SK-N-SH treated with all-trans-retinoic acid at 6 μM for 48 hours (cell line): ENCODE measurements at regions not wholly inside any gene's neighbourhood (a gene's known extent, or its start where the extent isn't known, plus 50 kb on each side); places are given as distances from the start of the nearest gene placed in this dataset.

Experiments used
- ATAC-seq: fragments of 200-7000 bp; cut with Tn5 transposase; 3 replicates; pipeline ENCODE4 v1.9.1; 2020; ENCODE audit warnings: mild to moderate bottlenecking, moderate library complexity
- BACH2 ChIP-seq: fragments of 250-450 bp; sonication (Bioruptor Pico); IDR thresholded peaks from 2 replicates; pipeline ENCODE4 v1.9.0; 2021; ENCODE audit warnings: mild to moderate bottlenecking, borderline replicate concordance
- CSDC2 ChIP-seq: fragments of 250-450 bp; sonication (Bioruptor Pico); IDR thresholded peaks from 2 replicates; pipeline ENCODE4 v1.5.0; 2020; ENCODE audit warnings: mild to moderate bottlenecking, moderate library complexity
- ESRRG ChIP-seq: fragments of 250-450 bp; sonication (Bioruptor Pico); IDR thresholded peaks from 2 replicates; pipeline ENCODE4 v1.6.1; 2021; ENCODE audit warnings: mild to moderate bottlenecking
- GLIS3 ChIP-seq: fragments of 250-450 bp; sonication (Bioruptor Pico); IDR thresholded peaks from 2 replicates; pipeline ENCODE4 v1.5.0; 2020; ENCODE audit warnings: mild to moderate bottlenecking, moderate library complexity
- ISL1 ChIP-seq: fragments of 250-450 bp; sonication (Bioruptor Pico); IDR thresholded peaks from 2 replicates; pipeline ENCODE4 v2.1.2; 2022; ENCODE audit warnings: mild to moderate bottlenecking, moderate library complexity
- OSR1 ChIP-seq: fragments of 250-450 bp; sonication (Bioruptor Pico); IDR thresholded peaks from 2 replicates; pipeline ENCODE4 v1.8.0; 2022; ENCODE audit warnings: moderate library complexity, mild to moderate bottlenecking, inconsistent platforms
- PPARA ChIP-seq: fragments of 250-450 bp; sonication (Bioruptor Pico); IDR thresholded peaks from 2 replicates; pipeline ENCODE4 v1.5.0; 2020; ENCODE audit warnings: mild to moderate bottlenecking, borderline replicate concordance
- SNAI2 ChIP-seq: fragments of 250-450 bp; sonication (Bioruptor Pico); IDR thresholded peaks from 2 replicates; pipeline ENCODE4 v1.5.0; 2020; ENCODE audit warnings: mild to moderate bottlenecking, moderate library complexity
- TCF4 ChIP-seq: fragments of 250-450 bp; sonication (Bioruptor Pico); IDR thresholded peaks from 2 replicates; pipeline ENCODE4 v1.8.0; 2021; ENCODE audit warnings: mild to moderate bottlenecking, moderate library complexity, borderline replicate concordance
- TOX ChIP-seq: fragments of 250-450 bp; sonication (Bioruptor Pico); IDR thresholded peaks from 2 replicates; pipeline ENCODE4 v1.8.0; 2021; ENCODE audit warnings: mild to moderate bottlenecking, moderate library complexity, borderline replicate concordance
- ZC3H10 ChIP-seq: fragments of 250-450 bp; sonication (Bioruptor Pico); IDR thresholded peaks from 2 replicates; pipeline ENCODE4 v1.5.1; 2021; ENCODE audit warnings: mild to moderate bottlenecking, moderate library complexity
- ZFP3 ChIP-seq: fragments of 250-450 bp; sonication (Bioruptor Pico); IDR thresholded peaks from 2 replicates; pipeline ENCODE4 v1.5.0; 2020; ENCODE audit warnings: mild to moderate bottlenecking, moderate library complexity
- ZFP30 ChIP-seq: fragments of 450-650 bp; formaldehyde crosslinking; IDR thresholded peaks from 2 replicates; pipeline ENCODE4 v1.5.0; 2022; ENCODE audit warnings: mild to moderate bottlenecking, moderate library complexity
- ZNF565 ChIP-seq: fragments of 450-650 bp; formaldehyde crosslinking; conservative IDR thresholded peaks from 2 replicates; pipeline ENCODE4 v1.5.0; 2020; ENCODE audit warnings: low read depth, mild to moderate bottlenecking, moderate library complexity
- ZNF70 ChIP-seq: fragments of 450-650 bp; formaldehyde crosslinking; IDR thresholded peaks from 2 replicates; pipeline ENCODE4 v1.5.0; 2020; ENCODE audit warnings: mild to moderate bottlenecking, moderate library complexity
- ZNF8 ChIP-seq: fragments of 450-650 bp; formaldehyde crosslinking; IDR thresholded peaks from 2 replicates; pipeline ENCODE4 v1.5.0; 2020; ENCODE audit warnings: mild to moderate bottlenecking, moderate library complexity
- TF ChIP-seq, protein P1 (sequence below): fragments of 250-450 bp; sonication (Bioruptor Pico); IDR thresholded peaks from 2 replicates; pipeline ENCODE4 v1.5.1; 2021; ENCODE audit warnings: mild to moderate bottlenecking, moderate library complexity
- TF ChIP-seq, protein P2 (sequence below): fragments of 250-450 bp; sonication (Bioruptor Pico); IDR thresholded peaks from 2 replicates; pipeline ENCODE4 v1.5.1; 2020; ENCODE audit warnings: low read depth, mild to moderate bottlenecking, moderate library complexity
- TF ChIP-seq, protein P3 (sequence below): fragments of 250-450 bp; sonication (Bioruptor Pico); IDR thresholded peaks from 2 replicates; pipeline ENCODE4 v1.5.0; 2020; ENCODE audit warnings: mild to moderate bottlenecking, moderate library complexity
- TF ChIP-seq, protein P4 (sequence below): fragments of 250-450 bp; sonication (Bioruptor Pico); IDR thresholded peaks from 2 replicates; pipeline ENCODE4 v1.8.0; 2020; ENCODE audit warnings: mild to moderate bottlenecking, moderate library complexity, borderline replicate concordance

DNA sequence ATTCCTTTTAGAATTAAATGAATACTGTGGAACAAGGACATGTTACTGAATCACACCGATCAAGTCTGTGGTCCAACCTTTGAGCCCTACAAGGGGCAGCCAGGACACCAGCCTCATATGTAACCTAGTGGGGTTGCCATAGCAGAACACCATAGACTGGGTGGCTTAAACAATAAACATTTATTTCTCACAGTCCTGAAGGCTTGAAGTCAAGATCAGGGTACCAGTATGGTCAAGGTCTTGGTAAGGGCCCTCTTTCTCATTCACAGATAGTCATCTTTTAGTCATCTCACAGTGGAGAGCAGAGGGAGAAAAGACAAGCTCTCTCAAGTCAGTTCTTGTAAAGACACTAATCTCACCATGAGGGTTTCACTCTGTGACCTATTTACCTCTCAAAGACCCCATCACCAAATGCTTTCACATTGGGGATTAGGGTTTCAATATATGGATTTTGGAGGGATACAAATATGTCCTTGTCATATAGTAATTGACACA lies 422.5 kb downstream of the GADD45G start (continued):
- TF ChIP-seq, protein P1, sequence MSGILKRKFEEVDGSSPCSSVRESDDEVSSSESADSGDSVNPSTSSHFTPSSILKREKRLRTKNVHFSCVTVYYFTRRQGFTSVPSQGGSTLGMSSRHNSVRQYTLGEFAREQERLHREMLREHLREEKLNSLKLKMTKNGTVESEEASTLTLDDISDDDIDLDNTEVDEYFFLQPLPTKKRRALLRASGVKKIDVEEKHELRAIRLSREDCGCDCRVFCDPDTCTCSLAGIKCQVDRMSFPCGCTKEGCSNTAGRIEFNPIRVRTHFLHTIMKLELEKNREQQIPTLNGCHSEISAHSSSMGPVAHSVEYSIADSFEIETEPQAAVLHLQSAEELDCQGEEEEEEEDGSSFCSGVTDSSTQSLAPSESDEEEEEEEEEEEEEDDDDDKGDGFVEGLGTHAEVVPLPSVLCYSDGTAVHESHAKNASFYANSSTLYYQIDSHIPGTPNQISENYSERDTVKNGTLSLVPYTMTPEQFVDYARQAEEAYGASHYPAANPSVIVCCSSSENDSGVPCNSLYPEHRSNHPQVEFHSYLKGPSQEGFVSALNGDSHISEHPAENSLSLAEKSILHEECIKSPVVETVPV = no peak
- TF ChIP-seq CSDC2 (no peak), ZC3H10 (CRISPR knock-in tag) (no peak), ZNF70 (CRISPR knock-in tag) (no peak), SNAI2 (no peak)
- TF ChIP-seq, protein P2, sequence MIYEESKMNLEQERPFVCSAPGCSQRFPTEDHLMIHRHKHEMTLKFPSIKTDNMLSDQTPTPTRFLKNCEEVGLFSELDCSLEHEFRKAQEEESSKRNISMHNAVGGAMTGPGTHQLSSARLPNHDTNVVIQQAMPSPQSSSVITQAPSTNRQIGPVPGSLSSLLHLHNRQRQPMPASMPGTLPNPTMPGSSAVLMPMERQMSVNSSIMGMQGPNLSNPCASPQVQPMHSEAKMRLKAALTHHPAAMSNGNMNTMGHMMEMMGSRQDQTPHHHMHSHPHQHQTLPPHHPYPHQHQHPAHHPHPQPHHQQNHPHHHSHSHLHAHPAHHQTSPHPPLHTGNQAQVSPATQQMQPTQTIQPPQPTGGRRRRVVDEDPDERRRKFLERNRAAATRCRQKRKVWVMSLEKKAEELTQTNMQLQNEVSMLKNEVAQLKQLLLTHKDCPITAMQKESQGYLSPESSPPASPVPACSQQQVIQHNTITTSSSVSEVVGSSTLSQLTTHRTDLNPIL (CRISPR knock-in tag) = no peak
- TF ChIP-seq, all 23 proteins: peak for 0

DNA sequence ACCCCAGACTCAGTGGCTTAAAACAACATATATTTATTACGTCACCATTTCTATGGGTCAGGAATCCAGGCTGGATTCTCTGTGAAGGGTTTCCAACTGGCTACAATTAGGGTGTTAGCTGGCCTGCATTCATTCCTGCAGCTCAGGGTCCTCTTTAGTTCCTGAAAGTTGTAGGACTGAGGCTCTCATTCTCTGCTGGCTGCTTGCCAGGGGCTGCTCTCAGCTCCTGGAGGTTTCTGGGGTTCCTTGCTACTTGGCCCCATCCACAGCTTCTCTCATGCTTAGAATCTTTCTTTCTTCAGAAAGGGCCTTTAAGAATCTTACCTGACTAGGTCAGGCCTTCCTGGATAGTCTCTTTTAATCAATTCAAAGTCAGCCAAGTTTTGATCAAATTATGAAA lies 424.6 kb downstream of the GADD45G start:
- ATAC-seq = no peak
- TF ChIP-seq GLIS3 (CRISPR knock-in tag) (no peak), OSR1 (no peak), CSDC2 (no peak), ZFP30 (no peak), TCF4 (CRISPR knock-in tag) (no peak), PPARA (no peak), TOX (CRISPR knock-in tag) (no peak), ZNF8 (CRISPR knock-in tag) (no peak), ZNF70 (CRISPR knock-in tag) (no peak), BACH2 (no peak), ZC3H10 (CRISPR knock-in tag) (no peak)
- TF ChIP-seq, protein P1 = no peak
- TF ChIP-seq, protein P2 (CRISPR knock-in tag) = no peak
- TF ChIP-seq, protein P3, sequence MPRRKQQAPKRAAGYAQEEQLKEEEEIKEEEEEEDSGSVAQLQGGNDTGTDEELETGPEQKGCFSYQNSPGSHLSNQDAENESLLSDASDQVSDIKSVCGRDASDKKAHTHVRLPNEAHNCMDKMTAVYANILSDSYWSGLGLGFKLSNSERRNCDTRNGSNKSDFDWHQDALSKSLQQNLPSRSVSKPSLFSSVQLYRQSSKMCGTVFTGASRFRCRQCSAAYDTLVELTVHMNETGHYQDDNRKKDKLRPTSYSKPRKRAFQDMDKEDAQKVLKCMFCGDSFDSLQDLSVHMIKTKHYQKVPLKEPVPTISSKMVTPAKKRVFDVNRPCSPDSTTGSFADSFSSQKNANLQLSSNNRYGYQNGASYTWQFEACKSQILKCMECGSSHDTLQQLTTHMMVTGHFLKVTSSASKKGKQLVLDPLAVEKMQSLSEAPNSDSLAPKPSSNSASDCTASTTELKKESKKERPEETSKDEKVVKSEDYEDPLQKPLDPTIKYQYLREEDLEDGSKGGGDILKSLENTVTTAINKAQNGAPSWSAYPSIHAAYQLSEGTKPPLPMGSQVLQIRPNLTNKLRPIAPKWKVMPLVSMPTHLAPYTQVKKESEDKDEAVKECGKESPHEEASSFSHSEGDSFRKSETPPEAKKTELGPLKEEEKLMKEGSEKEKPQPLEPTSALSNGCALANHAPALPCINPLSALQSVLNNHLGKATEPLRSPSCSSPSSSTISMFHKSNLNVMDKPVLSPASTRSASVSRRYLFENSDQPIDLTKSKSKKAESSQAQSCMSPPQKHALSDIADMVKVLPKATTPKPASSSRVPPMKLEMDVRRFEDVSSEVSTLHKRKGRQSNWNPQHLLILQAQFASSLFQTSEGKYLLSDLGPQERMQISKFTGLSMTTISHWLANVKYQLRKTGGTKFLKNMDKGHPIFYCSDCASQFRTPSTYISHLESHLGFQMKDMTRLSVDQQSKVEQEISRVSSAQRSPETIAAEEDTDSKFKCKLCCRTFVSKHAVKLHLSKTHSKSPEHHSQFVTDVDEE = no peak

DNA sequence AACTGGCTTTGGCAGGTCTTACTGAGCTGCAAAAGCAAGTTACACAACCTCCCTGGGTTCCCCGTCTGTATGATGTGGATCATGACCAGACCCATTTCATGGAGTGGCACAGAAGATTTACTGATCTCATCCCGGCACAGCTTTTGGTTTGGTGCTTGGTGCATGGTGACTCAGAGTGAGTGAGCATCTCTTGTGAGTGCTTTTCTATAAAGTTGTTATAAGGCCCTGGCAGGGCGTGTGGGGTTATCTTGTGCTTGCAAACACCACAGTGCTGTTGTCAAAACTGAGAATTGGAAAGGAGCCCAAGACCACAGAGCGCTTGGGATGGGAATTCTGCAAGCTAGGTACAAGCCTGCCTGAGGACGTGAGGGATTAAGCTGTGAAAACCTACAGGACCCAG lies 425.2 kb downstream of the GADD45G start:
- ATAC-seq = no peak
- TF ChIP-seq ZNF565 (CRISPR knock-in tag) = no peak
- TF ChIP-seq, protein P4, sequence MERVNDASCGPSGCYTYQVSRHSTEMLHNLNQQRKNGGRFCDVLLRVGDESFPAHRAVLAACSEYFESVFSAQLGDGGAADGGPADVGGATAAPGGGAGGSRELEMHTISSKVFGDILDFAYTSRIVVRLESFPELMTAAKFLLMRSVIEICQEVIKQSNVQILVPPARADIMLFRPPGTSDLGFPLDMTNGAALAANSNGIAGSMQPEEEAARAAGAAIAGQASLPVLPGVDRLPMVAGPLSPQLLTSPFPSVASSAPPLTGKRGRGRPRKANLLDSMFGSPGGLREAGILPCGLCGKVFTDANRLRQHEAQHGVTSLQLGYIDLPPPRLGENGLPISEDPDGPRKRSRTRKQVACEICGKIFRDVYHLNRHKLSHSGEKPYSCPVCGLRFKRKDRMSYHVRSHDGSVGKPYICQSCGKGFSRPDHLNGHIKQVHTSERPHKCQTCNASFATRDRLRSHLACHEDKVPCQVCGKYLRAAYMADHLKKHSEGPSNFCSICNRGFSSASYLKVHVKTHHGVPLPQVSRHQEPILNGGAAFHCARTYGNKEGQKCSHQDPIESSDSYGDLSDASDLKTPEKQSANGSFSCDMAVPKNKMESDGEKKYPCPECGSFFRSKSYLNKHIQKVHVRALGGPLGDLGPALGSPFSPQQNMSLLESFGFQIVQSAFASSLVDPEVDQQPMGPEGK = no peak
- no peak for TF ChIP-seq CSDC2
- TF ChIP-seq OSR1 = no peak
- no peak for TF ChIP-seq ZNF70 (CRISPR knock-in tag)
- no peak for TF ChIP-seq ZFP3 (CRISPR knock-in tag)
- no peak for TF ChIP-seq SNAI2
- TF ChIP-seq, protein P3 = no peak
- TF ChIP-seq, protein P2 (CRISPR knock-in tag) = no peak
- no peak for TF ChIP-seq TCF4 (CRISPR knock-in tag)
- no peak for TF ChIP-seq ESRRG (CRISPR knock-in tag)
- TF ChIP-seq ISL1 (CRISPR knock-in tag) = no peak
- no peak for TF ChIP-seq ZC3H10 (CRISPR knock-in tag)
- no peak for TF ChIP-seq PPARA
